OCI-LY7 (cell line): ENCODE measurements at regions not wholly inside any gene's neighbourhood (a gene's known extent, or its start where the extent isn't known, plus 50 kb on each side); places are given as distances from the start of the nearest gene placed in this dataset.

ENCODE experiments used
- BruUV-seq: library from RNA; stranded (reverse); fragments of 400-500 nt; replicated peaks from 2 replicates; lab custom pipeline; 2021; lab: Mats Ljungman, UMichigan
- CTCF ChIA-PET: fragments of 300-600 bp; sonication (Branson Sonifier 250); formaldehyde crosslinking; loops from one replicate; lab custom pipeline; 2022; ENCODE audit warnings: antibody characterized with exemption; ENCODE audit not compliant: unreplicated experiment; lab: Charles Lee
- POLR2A ChIA-PET: fragments of 300-600 bp; sonication (Branson Sonifier 250); formaldehyde crosslinking; loops from one replicate; lab custom pipeline; 2022; ENCODE audit warnings: antibody characterized with exemption; lab: Charles Lee
- DNase-seq: peaks from one replicate; pipeline ENCODE4 v3.0.0-alpha.2; 2015; ENCODE audit warnings: low spot score
- H2AFZ ChIP-seq: fragments of 200-600 bp; sonication (generic), shearing (Covaris generic); 2 replicates; pipeline ENCODE4 v1.6.1; 2014; ENCODE audit warnings: mild to moderate bottlenecking, antibody characterized with exemption, low read length, moderate library complexity
- H3K27ac ChIP-seq: fragments of 200-600 bp; sonication (generic); 2 replicates; pipeline ENCODE4 v1.5.1; 2014; ENCODE audit warnings: mixed run types, low read depth, mild to moderate bottlenecking, moderate library complexity, low read length, inconsistent platforms; ENCODE audit not compliant: poor library complexity, severe bottlenecking
- H3K36me3 ChIP-seq: fragments of 200-600 bp; sonication (generic); 2 replicates; pipeline ENCODE4 v1.6.1; 2014; ENCODE audit warnings: mild to moderate bottlenecking, antibody characterized with exemption, low read length, moderate library complexity, mixed read lengths; ENCODE audit not compliant: insufficient read depth
- H3K4me1 ChIP-seq: fragments of 200-600 bp; sonication (generic); 2 replicates; pipeline ENCODE4 v1.5.1; 2014; ENCODE audit warnings: mild to moderate bottlenecking, low read length; ENCODE audit not compliant: insufficient read depth, poor library complexity, severe bottlenecking
- H3K4me2 ChIP-seq: fragments of 200-600 bp; sonication (generic); 2 replicates; pipeline ENCODE4 v1.6.1; 2014; ENCODE audit warnings: mild to moderate bottlenecking, low read length
- H3K4me3 ChIP-seq: fragments of 200-600 bp; sonication (generic); 2 replicates; pipeline ENCODE4 v1.5.1; 2014; ENCODE audit warnings: mild to moderate bottlenecking, low read depth, low read length; ENCODE audit not compliant: poor library complexity, severe bottlenecking
- H3K79me2 ChIP-seq: fragments of 200-600 bp; sonication (generic); 2 replicates; pipeline ENCODE4 v1.6.1; 2016; ENCODE audit warnings: low read depth, mild to moderate bottlenecking, low read length, moderate library complexity, mixed read lengths; ENCODE audit not compliant: insufficient read depth
- H3K9me2 ChIP-seq: fragments of 200-600 bp; sonication (generic); 2 replicates; pipeline ENCODE4 v1.6.1; 2016; ENCODE audit warnings: mild to moderate bottlenecking, low read length, mixed read lengths; ENCODE audit not compliant: insufficient read depth
- H3K9me3 ChIP-seq: fragments of 200-600 bp; sonication (generic); 2 replicates; pipeline ENCODE4 v1.6.1; 2014; ENCODE audit warnings: mild to moderate bottlenecking, mixed run types, low read length, mixed read lengths
- H4K20me1 ChIP-seq: fragments of 200-600 bp; sonication (generic); 2 replicates; pipeline ENCODE4 v1.6.1; 2014; ENCODE audit warnings: mild to moderate bottlenecking, antibody characterized with exemption, low read length, moderate library complexity, mixed read lengths; ENCODE audit not compliant: insufficient read depth
- EZH2phosphoT487 ChIP-seq: fragments of 200-600 bp; sonication (generic); IDR thresholded peaks from 2 replicates; pipeline ENCODE4 v1.6.1; 2018; ENCODE audit warnings: low read depth, borderline replicate concordance, mild to moderate bottlenecking, mixed run types, antibody characterized with exemption, low read length, moderate library complexity, mixed read lengths
- intact Hi-C: fragments of 100-400 bp; cut with micrococcal nuclease; formaldehyde crosslinking; loops from one replicate; pipeline ENCODE4 v1.10.0; 2022; ENCODE audit not compliant: unreplicated experiment
- TF ChIP-seq, protein P1 (sequence below): fragments of 200-600 bp; sonication (generic); conservative IDR thresholded peaks from 2 replicates; pipeline ENCODE4 v1.5.1; 2014; ENCODE audit warnings: mild to moderate bottlenecking, antibody characterized with exemption, low read length, moderate library complexity, mixed read lengths

DNA sequence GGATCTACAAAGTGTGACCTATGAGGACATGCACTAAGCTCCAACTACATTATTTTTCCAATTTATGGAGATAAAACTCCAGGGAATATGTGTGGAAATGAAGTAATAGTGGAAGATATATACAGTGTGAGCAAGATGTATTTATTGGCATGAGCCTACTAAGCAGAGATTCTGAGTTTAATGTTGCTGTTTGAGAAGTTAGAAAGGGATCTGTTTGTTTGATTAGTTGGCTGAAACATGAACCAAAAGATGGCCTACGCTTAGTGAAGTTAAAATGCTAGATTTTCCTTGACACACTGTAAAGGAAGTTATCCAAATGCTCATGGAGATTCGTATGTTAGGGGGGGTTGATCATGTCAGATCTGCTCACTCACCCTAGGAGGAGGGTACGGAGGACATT is 621.7 kb downstream of the TMEM182 start:
- no TSS peak for BruUV-seq
- CTCF ChIA-PET, result no interaction called here
- H4K20me1 ChIP-seq, result no peaks in the 10 kb centered on the region
- no peak overlapping the region for H3K4me3 ChIP-seq
- no peaks in the 10 kb centered on the region for H3K79me2 ChIP-seq
- no peak overlapping the region for H3K4me2 ChIP-seq
- H2AFZ ChIP-seq, result no peak overlapping the region
- no peak overlapping the region for H3K27ac ChIP-seq
- H3K4me1 ChIP-seq, result no peaks in the 10 kb centered on the region
- TF ChIP-seq, protein P1, sequence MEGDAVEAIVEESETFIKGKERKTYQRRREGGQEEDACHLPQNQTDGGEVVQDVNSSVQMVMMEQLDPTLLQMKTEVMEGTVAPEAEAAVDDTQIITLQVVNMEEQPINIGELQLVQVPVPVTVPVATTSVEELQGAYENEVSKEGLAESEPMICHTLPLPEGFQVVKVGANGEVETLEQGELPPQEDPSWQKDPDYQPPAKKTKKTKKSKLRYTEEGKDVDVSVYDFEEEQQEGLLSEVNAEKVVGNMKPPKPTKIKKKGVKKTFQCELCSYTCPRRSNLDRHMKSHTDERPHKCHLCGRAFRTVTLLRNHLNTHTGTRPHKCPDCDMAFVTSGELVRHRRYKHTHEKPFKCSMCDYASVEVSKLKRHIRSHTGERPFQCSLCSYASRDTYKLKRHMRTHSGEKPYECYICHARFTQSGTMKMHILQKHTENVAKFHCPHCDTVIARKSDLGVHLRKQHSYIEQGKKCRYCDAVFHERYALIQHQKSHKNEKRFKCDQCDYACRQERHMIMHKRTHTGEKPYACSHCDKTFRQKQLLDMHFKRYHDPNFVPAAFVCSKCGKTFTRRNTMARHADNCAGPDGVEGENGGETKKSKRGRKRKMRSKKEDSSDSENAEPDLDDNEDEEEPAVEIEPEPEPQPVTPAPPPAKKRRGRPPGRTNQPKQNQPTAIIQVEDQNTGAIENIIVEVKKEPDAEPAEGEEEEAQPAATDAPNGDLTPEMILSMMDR, result no peak
- TF ChIP-seq EZH2phosphoT487, result no peak
- POLR2A ChIA-PET, result interaction anchor here (1.4 kb wide), 1 partner anchor 22 kb away, joined by 3 read pairs; no protein-coding TSS in a partner anchor
- no peaks in the 10 kb centered on the region for H3K9me2 ChIP-seq
- H3K9me3 ChIP-seq, result no peaks in the 10 kb centered on the region
- intact Hi-C loops, result no loop called here
- DNase-seq, result no peak
- no peaks in the 10 kb centered on the region for H3K36me3 ChIP-seq

DNA sequence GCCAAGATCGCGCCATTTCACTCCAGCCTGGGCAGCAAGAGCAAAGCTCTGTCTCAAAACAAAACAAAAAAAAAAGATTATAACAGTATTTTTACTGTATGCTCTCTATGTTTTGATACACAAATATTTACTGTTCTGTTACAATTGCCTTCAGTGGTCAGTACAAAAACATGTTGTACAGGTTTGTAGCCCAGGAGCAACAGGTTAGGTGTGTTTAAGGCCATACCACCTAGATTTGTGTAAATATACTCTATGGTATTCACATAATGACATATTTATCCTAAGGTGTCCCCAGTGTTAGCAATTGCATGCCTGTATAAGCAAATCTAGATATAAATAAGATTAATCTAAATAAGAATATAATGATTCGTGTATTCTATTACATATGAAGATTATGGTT is 625.0 kb downstream of the TMEM182 start:
- H3K36me3 ChIP-seq, result no peaks in the 10 kb centered on the region
- no peak overlapping the region for H3K4me2 ChIP-seq
- ChIA-PET POLR2A (no interaction called here), CTCF (no interaction called here)
- no peak overlapping the region for H2AFZ ChIP-seq
- H3K9me3 ChIP-seq, result no peaks in the 10 kb centered on the region
- TF ChIP-seq, protein P1, result no peak
- TF ChIP-seq EZH2phosphoT487, result no peak
- H3K4me1 ChIP-seq, result no peaks in the 10 kb centered on the region
- no peaks in the 10 kb centered on the region for H4K20me1 ChIP-seq
- no peak overlapping the region for H3K27ac ChIP-seq
- no peaks in the 10 kb centered on the region for H3K9me2 ChIP-seq
- DNase-seq, result no peak
- no TSS peak for BruUV-seq
- H3K79me2 ChIP-seq, result no peaks in the 10 kb centered on the region
- H3K4me3 ChIP-seq, result no peak overlapping the region
- intact Hi-C loops, result no loop called here

DNA sequence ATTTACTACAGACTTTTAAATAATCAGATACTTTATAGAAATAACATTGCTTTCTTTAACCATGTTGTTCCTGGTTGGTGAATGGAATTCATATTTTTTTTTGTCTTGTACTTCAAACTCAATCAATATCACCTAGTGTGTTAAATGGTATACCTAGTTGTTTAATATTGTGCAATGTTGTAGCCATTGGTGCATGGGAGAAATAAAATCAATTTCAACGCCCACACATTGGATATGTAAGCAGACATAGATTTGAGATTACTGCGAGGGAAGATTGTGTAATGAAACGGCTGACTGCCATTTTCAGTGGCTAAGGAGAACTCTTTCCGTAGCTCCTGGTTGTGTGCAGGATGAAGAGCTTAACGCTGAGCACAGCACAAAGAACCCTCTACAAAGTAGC is 626.1 kb downstream of the TMEM182 start:
- Histone ChIP-seq H3K4me2 (no peak overlapping the region), H3K9me2 (no peaks in the 10 kb centered on the region), H3K36me3 (no peaks in the 10 kb centered on the region), H3K4me1 (no peaks in the 10 kb centered on the region), H2AFZ (no peak overlapping the region), H4K20me1 (no peaks in the 10 kb centered on the region), H3K27ac (no peak overlapping the region), H3K9me3 (no peaks in the 10 kb centered on the region), H3K79me2 (no peaks in the 10 kb centered on the region), H3K4me3 (no peak overlapping the region)
- POLR2A ChIA-PET, result no interaction called here
- no TSS peak for BruUV-seq
- CTCF ChIA-PET, result no interaction called here
- DNase-seq, result no peak
- intact Hi-C loops, result no loop called here
- TF ChIP-seq, protein P1, result no peak
- TF ChIP-seq EZH2phosphoT487, result no peak
